Stimulated activated naive CD4-positive, alpha-beta T cell treated with Interleukin-2 at 50 U/mL for 16 hours (primary cell): ENCODE measurements at regions not wholly inside any gene's neighbourhood (a gene's known extent, or its start where the extent isn't known, plus 50 kb on each side); places are given as distances from the start of the nearest gene placed in this dataset.

Source experiments
- DNase-seq: peaks from one replicate; lab custom pipeline; 2025; lab: John Stamatoyannopoulos, UW

DNA sequence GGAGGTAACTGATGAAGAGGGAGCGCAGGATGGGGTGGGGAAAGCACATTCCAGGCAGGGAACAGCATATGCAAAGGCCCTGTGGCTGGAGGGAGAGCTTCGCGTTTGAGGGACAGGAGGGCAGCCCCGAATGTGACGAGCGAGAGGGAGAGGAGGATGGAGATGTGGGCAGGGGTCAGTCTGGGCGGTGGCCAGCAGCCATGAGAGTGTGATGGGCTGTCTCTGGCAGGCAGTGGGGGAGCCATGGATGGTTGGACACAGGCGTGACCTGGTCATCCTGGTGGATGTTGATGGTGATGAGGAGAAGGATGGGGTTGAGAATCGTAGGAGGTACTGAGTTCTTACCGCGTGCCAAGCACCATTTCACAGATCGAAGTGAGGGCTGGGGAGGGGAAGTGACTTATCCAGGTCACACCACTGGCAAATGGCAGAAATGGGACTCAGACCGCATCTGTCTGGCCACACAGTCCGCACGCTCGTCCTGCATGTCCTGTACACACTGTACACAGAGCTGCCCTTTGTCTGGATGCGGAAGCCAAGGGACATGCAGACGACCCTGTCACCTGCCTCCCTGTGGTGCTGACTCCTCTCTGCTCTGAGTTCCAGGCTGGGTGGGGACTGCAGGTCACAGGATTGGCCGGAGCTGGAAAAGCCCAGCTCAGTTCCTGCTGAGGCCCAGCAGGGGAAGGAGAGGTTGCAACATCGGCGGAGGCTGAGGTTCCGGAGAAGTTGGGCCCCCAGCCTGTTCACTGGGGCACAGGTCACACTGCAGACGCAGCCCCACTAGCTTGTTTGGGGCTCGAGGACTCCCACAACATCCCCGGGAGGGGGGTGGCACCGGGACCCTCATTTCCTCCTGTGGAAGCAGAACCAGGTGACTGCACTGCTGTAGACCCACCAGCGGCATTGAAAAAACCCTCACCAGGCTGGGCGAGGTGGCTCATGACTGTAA lies 165.6 kb upstream of the IER5L start:
- DNase-seq: no peak

DNA sequence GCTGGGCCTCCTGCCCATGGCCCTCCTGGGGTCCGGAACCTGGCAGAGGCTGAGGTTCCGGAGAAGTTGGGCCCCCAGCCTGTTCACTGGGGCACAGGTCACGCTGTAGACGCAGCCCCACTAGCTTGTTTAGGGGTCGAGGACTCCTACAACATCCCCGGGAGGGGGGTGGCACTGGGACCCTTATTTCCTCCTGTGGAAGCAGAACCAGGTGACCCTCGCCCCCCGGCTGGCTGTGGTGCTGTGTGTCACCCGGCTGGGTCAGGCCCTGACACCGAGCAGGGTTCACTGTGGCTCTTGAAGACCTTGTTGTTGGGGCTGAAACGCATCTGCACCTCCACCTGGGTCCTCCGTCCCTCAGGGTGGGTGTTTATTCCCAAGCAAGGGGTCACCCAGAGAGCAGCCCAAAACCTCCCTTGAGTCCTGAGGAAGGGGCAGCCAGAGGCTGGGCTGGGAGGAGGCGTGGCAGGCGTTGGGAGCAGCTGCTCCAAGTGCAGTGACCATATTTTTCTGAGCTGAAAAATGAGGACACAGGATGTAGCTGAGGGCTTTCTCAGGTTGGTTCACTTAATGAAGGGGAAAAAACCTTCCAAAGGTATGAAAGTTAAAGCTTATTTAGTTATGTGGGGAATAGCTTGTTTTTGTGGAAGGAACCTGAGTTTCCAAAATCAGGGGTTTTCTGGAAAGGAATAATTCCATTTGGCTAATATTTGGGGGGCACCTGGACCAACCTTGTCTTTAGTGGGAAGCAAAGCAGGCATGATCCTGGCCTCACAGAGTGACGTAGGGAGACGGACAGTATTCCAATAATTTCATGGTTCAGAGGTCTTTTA lies 164.7 kb upstream of the IER5L start:
- no peak for DNase-seq

DNA sequence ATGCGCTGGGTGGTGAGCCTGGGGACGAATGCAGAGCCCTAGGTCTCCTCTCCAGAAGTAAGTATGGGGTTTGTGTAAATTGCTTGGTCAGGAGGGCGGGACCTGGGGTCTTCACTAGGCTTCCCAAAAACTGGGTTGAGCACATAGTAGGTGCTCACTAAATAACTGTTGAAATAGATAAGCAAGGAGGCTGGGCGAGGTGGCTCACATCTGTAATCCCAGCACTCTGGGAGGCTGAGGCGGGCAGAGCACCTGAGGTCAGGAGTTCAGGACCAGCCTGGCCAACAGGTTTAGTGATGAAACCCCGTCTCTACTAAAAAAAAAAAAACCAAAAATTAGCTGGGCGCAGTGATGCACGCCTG lies 163.9 kb upstream of the IER5L start:
- no peak for DNase-seq

DNA sequence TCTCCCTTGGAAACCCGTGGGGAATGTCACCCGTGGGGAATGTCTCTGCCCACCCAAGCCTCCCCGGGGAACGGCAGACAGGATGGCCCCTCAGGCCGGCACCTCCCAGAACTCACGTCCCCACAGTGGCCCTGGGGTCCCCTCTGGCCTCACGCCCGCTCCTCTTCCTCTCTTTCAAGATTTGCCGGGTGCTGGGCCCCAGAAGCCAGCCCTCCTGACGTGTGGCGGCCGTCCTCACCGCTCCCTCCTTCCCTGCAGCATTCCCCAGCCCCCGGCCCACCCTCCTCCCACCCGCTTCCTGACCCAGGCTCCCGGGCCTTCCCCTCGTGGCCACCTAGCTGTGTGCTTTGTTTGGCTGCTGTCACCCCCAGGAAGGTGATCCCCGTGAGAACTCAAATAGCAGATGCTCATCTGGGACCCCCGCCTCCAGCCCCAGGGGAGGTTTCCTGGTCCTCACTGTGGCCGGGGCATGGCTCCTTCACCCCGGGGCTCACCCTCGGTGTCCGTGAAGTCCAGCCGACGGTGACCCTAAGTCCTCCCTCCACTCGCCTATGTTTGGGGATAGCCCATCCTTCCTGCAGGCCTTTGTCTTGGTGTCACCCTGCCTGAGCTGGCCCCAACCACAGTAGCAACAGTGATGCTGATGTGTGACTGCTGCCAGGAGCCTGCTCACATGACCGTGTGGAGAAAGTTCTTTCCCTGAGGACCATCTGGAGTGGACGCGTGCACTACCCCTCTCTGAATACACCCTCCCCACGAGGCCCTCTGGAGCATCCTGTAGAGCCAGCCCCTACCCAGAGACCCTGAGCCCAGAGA lies 163.3 kb upstream of the IER5L start:
- DNase-seq: no peak

DNA sequence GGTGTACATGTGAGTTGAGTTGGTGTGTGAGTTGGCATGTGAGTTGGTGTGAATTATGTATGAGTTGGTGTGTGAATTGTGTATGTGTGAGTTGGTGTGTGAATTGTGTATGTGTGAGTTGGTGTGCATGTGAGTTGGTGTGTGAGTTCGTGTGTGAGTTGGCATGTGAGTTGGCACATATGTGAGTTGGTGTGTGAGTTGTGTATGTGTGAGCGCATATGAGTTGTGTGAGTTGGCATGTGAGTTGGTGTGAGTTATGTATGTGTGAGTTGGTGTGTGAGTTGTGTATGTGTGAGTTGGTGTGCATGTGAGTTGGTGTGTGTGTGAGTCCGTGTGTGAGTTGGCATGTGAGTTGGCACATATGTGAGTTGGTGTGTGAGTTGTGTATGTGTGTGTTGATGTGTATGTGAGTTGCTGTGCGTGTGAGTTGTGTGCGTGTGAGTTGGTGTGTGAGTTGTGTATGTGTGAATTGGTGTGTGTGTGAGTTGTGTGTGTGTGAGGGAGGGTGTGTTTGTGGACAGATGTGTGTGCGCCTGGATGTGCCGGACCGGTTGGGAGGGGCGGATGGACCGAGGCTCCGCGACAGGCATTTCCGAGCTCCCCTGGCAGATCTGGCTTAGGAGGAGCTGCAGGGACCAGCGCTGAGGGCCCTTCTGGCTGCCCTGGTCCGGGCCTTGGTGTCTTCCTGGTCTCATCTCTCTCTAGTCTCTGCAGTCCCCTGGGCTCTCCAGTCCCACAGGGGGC lies 162.5 kb upstream of the IER5L start:
- no peak for DNase-seq

DNA sequence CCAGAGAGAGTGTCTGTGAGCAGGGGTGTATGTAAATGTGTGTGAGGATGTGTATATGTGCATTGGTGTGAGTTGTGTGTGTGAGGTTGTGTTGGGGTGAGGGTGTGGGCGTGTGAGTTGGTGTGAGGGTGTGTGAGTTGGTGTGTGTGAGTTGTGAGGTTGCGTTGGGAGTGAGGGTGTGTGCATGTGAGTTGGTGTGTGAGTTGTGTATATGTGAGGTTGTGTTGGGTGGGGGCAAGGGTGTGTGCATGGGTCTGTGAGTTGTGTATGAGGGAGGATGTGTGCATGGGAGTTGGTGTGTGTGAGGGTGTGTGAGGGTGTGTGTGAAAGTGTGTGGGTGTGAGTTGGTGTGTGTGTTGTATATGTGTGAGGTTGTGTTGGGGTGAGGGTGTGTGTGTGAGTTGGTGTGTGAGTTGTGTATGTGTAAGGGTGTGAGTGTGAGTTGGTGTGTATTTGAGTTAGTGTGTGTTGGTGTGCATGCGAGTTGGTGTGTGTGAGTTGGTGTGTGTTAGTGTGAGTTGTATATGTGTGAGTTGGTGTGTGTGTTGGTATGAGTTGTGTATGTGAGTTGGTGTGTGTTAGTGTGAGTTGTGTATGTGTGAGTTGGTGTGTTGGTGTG lies 161.6 kb upstream of the IER5L start:
- DNase-seq: no peak

DNA sequence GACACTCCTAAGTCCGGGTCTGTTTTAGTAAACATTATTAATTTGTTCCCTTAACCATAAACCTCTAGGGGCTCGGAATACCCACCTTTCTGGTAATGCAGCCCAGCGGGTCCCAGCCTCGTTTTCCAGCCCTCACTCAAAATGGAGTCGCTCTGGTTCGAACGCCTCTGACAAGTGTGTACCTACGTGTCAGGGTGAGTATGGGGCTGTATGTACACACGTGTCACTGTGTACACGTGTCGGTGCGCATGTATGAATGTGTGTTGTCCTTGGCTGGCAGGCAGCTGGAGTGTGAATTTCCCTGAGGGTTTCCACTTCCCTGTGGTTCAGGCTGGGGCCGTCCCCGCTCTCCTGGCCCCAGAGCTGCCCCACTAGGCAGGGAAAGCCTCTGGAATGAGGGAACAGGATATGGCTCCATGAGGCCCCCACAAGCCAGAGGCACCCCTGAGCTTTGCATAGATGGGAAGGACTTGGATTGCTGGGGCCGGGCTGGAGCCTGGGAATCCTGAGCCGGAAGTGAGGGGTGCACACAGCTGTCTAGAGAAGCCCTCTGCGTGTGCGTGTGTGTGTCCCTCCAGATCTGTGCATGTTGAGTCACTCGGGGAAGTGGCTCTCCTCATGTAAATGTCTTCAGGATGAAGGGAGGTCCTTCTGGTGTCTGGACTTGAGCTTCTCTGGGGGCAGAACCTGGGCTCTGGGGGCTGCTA lies 160.8 kb upstream of the IER5L start:
- no peak for DNase-seq

DNA sequence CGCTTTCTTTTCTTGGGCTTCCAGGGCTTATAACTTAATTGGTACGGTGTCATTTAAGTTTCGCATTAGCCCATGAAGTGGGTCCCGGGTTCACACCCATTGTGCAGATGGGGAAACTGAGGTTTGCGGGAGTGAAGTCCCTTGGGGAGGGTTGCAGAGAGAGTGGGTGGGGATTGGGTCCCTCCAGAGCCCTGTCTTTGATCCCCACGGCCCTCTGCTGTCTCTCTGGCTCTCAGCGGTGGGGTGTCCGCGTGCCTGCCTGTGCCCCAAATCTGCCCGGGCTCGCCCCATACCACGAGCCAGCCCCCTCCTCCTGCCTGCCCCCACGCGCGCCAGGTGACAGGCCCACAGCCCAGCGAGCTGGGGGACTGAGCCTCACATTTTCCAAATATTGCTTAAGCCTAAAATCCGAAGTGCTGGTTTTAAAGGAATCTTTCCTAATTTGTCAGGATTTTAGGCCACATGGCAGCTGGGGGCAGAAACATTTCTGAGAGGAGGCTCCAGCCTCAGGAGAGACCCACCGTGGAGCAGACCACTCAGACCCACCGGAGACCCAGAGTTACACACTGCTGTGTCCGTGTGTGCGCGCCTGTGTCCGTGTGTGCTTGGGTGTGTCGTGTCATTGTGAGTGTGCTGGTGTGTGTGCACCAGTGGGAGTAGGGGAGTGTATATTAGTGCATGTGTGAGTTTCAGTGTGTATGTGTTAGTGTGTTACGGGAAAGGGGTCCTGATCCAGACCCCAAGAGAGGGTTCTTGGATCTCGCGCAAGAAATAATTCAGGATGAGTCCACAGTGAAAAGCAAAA lies 159.5 kb upstream of the IER5L start:
- DNase-seq: no peak

DNA sequence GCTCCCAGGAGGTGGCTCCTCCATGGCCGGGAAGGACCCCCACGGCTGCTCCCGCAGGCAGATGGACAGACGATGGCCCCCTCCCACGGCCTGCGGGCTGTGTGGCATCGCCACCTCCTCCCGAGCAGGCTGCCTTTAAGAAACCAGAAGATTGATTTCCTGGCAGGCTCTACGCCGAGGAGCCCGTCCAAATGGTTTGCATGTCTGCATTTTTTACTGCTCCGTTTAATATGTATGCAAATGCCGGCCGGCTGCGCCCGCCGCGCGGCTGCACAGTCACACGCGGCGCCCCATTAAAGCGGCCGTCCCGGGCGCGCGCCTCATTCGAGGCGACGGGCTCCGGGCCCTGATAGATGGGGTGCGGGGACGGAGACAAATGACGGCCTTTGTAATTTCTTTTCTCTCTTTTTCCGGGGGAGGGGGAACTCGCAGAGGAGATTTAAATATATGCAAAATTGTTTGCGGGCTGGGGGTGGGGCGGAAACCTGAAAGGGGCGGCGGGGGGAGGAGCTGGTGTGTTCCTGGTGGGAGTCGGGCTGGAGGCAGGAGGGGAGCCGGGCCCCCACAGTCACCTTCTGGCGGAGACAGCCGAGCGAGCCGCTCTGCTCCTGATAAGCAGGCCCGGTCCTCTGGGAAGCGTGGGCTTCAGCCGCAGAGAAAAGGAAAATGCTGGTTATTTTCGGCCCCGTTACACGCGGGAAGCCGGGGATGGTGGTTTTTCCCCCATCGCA lies 158.7 kb upstream of the IER5L start:
- DNase-seq: peak; percentile 25

DNA sequence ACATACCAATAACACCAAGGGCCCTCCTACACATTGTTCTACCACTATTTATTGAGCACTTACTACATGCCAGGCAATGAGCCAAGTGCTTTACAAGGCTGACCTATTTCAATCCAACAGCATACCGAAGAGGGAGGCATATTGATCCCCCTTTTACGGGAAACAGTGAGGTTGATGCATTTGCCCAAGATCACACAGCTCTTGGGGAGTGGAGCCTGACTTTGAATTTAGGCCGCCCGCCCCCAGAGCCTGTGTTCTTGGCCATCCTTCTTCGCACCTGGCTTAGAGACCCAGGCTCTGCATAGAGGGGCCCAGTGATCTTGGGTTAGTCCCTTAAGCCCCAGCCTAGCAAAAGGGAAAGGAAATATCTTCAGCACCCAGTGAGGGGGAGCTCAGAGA lies 158.1 kb upstream of the IER5L start:
- no peak for DNase-seq

DNA sequence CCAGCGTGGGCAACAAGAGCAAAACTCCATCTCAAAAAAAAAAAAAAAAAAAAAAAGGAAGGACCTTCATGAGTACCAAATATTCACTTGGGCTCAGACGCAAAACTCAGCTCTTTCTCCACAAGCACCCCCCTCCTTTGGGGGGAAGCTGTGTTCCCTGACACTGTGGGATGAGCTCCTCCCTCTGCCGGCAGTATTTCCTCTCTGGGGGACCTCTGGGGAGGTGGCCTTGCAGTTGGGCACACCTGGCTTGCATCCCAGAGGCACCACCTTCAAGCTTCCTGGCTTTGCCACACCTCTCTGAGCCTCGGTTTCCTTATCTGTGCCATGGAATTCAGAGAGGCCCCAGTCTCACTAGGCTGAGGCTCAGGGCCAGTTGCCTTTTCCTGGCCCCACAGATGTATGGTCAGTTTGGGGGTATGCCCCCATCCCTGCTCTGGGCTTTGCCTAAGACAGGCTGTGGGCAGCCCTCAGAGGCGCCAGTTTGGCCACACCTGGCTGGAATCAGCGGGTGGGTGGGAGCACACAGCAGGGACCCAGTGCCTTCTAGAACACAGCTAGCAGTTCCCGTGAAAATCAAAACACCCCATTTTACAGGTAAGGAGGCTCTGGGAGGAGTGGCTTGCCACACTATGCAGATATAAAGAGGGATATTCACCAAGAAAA lies 157.5 kb upstream of the IER5L start:
- DNase-seq: no peak

DNA sequence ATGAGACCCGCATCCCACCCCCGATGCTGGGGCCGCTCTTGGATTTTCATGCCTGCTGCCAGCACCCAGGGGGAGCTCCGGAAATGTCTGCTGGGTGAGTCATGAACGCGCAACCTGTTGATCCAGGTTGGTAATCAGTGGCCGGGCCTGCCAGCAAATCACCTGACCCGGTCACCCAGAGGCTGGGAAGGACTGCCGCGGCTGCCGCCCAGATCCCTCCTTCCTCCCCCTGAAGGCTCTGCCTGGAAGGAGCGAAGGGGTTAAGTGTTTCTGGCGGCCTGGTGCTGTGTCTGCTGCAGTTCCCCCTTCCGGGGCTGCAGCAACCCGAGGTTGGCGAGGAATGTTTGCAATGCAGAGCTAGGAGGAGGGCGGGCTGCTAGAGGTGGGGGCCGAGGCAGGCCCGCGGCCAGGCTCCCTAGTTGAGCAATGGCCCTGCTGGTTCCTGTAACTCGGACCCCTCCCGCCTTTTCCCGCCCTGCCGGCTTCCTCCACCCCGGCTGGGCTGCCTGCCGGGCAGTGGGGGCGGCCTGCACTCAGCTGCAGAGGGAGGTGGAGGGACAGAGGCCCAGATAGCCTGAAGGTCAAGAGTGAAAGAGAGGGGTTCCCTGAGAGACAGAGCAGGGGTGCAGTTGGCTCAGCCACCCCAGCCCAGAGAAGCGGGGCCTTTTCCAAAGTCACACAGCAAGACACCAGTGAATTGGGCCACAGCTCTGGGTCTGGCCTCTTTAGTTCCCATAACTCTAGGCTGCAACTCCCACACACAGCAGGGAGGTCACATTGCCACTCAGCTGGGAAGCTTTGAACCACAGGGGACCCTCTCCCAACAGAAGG lies 156.3 kb upstream of the IER5L start:
- no peak for DNase-seq

DNA sequence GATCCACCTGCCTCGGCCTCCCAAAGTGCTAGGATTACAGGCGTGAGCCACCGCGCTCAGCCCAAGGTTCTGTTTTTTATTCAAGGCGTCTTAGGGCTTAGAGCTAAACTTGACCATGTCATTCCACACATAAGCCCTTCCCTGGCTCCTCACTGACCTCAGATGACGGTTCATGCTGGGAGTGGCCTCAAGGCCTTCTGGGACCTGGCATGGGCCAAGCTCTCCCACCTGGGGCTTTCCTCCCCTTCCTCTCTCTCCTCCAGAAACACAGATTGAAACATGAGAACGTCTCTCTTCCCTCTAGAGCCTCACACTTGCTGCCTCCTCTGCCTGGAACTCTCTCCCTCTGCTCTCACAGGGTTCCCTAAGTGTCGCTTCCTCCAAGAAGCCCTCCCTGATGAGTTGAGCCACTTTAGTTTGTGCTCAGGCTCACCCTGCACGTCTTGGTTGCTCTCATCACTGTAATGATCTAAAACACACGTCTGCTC lies 155.6 kb upstream of the IER5L start:
- no peak for DNase-seq

DNA sequence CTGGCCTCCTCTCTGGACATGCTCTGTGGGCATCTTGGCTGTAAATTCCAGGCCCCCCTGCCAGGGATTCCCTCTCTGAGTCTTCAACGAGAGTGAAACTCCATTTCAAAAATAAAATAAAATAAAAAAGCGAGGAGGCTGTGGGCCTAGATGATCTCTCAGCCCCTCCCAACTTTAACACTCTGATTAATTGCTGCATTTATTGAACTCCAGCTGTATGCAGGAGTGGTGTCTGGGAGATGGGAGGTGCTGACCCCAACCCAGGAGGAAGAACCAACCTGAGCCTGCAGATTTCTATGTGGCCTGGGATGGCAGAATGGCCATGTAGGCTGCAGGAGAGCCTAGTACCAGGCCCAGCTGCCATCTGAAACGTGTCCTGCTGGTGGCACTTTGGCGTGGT lies 154.5 kb upstream of the IER5L start:
- DNase-seq: no peak

DNA sequence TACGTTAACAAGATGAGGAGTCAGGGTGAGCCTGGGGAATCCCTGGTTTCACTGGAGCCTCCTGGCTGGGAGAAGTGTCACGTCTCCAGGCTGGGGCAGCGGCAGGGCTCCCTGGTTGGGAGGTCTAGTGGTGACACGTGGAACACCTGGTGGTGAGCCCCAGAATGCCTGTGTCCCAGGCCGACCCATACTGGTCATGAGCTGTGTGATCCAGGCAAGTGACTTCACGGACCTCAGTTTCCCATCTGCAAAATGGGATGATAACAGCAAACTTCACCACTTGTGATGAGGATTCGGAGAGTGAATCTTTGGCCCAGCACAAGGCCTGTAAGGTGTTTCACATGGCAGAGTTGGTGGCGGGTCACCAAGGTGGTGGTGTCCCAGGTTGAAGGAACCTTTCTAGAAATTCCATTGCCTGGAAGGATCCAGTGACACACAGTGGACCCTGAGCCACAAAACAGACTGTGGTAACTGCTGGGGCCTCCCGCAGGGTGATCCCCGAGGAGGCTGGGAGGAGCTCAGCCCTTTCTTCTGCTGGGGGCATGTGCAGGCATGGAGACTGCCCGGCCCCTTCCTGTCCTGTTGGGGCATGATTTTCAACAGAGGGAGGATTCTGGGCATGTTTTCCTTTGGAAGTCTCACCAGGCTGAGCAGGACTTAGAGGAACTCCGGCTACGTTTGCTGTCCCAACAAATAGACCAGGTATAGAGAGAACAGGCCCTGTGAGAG lies 153.9 kb upstream of the IER5L start:
- no peak for DNase-seq

DNA sequence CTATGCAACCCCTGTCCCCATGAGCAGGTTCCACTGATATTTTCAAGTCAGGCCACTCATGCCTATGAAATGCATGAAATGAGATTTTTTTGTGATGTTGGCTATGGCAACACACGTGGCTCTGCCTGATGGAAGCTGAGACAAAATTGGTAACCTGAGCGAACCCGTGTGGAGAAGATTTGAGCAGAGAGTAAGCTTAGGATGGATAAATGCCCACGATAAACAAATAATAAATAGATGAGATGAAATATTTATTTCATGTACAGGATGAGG lies 153.4 kb upstream of the IER5L start:
- no peak for DNase-seq
